ENCODE measurements at regions not wholly inside any gene's neighbourhood (a gene's known extent, or its start where the extent isn't known, plus 50 kb on each side); places are given as distances from the start of the nearest gene placed in this dataset.

DNA sequence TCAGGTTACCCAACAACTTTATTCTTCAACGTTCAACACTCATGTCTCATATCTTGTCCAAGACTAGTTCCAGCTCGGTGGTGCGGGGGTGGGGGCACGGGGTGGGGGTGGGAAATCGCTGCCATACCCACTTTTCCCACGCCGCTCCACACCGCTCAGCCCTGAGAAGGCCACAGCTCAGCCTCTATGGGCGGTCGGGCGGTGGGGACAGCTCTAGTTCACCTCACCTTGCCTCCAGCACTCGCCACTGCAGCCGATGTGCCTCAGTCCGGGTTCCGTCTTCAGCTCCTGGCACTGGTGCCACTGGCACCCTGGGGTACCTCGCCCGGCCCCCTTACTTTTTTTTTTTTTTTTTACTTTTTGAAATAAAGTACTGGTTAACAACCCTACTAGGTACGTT, 522.2 kb downstream of the PCDH19 start:
- in situ Hi-C loops (cut with MboI), result no loop called here
- 64 to 70% methylated on average over 7 to 18 of the region's 18 CpGs for WGBS, 2 experiments (ENCODE audit: low coverage in 1 of 2, low lambda C conversion rate in 2 of 2, missing lambda C conversion rate in 2 of 2)
- H3K9me2 ChIP-seq (ENCODE audit: insufficient read depth), result no peaks in the 10 kb centered on the region
- H3K4me2 ChIP-seq (ENCODE audit: unreplicated experiment), result no peak overlapping the region
- H3K4me1 ChIP-seq (ENCODE audit: insufficient read depth), result no peaks in the 10 kb centered on the region
- DNase-seq, result no peak
- no peaks in the 10 kb centered on the region for H3K9me3 ChIP-seq (ENCODE audit: low read depth)
- no peaks in the 10 kb centered on the region for H3K36me3 ChIP-seq (ENCODE audit: low read depth)
- TF ChIP-seq EZH2 (IDR thresholded peaks at IDR 0.05; ENCODE audit: insufficient read depth, poor library complexity, severe bottlenecking) (no peak), EZH2phosphoT487 (IDR thresholded peaks at IDR 0.05; ENCODE audit: insufficient read depth, low read depth) (no peak)
- H3K9ac ChIP-seq, result no peak overlapping the region
- H3F3A ChIP-seq (ENCODE audit: insufficient read depth), result no peaks in the 10 kb centered on the region
- no peaks in the 10 kb centered on the region for H3K79me2 ChIP-seq (ENCODE audit: insufficient read depth)
- no peaks in the 10 kb centered on the region for H3K27me3 ChIP-seq (replicated peaks; ENCODE audit: insufficient read depth)
- H3K4me3 ChIP-seq, result no peak overlapping the region
- no peak overlapping the region for H2AFZ ChIP-seq
- H4K20me1 ChIP-seq (ENCODE audit: insufficient read depth), result no peaks in the 10 kb centered on the region
- no peak overlapping the region for H3K27ac ChIP-seq

DNA sequence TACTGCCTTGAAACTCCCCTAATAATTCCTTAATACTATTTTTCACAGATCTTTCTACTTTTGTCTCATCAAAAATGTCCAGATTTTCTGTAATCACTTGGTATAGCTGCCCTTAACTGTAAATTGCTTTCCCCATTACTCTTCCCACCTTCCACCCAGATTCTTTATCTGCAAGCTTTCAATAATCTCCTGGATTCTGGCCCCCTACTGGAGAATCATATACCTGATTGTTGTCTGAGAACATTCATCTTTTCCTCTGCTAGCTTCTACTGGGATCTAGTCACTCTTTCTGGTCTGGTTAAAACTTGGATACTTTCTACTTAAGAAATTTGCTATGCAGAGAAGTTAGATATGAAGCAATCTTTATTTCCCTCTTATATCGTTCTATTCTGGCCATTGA, 552.6 kb downstream of the PCDH19 start:
- H3K9me3 ChIP-seq (ENCODE audit: low read depth), result no peaks in the 10 kb centered on the region
- H3K4me2 ChIP-seq (ENCODE audit: unreplicated experiment), result no peak overlapping the region
- no peaks in the 10 kb centered on the region for H3K36me3 ChIP-seq (ENCODE audit: low read depth)
- no peaks in the 10 kb centered on the region for H4K20me1 ChIP-seq (ENCODE audit: insufficient read depth)
- H2AFZ ChIP-seq, result no peak overlapping the region
- no peak for TF ChIP-seq EZH2 (IDR thresholded peaks at IDR 0.05; ENCODE audit: insufficient read depth, poor library complexity, severe bottlenecking)
- TF ChIP-seq EZH2phosphoT487 (IDR thresholded peaks at IDR 0.05; ENCODE audit: insufficient read depth, low read depth), result no peak
- no peaks in the 10 kb centered on the region for H3K4me1 ChIP-seq (ENCODE audit: insufficient read depth)
- no peaks in the 10 kb centered on the region for H3F3A ChIP-seq (ENCODE audit: insufficient read depth)
- no peak overlapping the region for H3K9ac ChIP-seq
- WGBS, 2 experiments (ENCODE audit: low coverage in 1 of 2, low lambda C conversion rate in 2 of 2, missing lambda C conversion rate in 2 of 2), result 6 to 17% methylated on average over 1 of the region's 1 CpG
- no peak overlapping the region for H3K4me3 ChIP-seq
- no peak overlapping the region for H3K27ac ChIP-seq
- DNase-seq, result no peak
- no peaks in the 10 kb centered on the region for H3K27me3 ChIP-seq (replicated peaks; ENCODE audit: insufficient read depth)
- H3K79me2 ChIP-seq (ENCODE audit: insufficient read depth), result no peaks in the 10 kb centered on the region
- in situ Hi-C loops (cut with MboI), result no loop called here
- H3K9me2 ChIP-seq (ENCODE audit: insufficient read depth), result no peaks in the 10 kb centered on the region

DNA sequence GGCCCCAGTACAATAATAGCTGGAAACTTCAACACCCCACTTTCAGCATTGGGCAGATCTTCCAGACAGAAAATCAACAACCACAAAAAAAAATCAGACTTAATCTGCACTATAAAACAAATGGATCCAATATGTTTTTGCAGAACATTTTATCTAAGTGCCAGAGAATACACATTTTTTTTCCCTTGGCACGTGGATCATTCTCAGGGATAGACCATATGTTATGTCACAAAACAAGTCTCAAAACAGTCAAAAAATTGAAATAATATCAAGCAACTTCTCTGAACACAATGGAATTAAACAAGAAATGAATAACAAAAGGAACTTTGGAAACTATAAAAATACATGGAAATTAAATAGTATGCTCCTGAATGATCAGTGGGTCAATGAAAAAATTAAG, 576.3 kb downstream of the PCDH19 start:
- in situ Hi-C loops (cut with MboI), result no loop called here
- Histone ChIP-seq H2AFZ (no peak overlapping the region), H3K27ac (no peak overlapping the region), H3F3A (ENCODE audit: insufficient read depth) (no peaks in the 10 kb centered on the region), H3K9ac (no peak overlapping the region), H3K4me2 (ENCODE audit: unreplicated experiment) (no peak overlapping the region), H3K79me2 (ENCODE audit: insufficient read depth) (no peaks in the 10 kb centered on the region), H3K4me3 (no peak overlapping the region), H3K9me3 (ENCODE audit: low read depth) (no peaks in the 10 kb centered on the region), H3K27me3 (replicated peaks; ENCODE audit: insufficient read depth) (no peaks in the 10 kb centered on the region), H3K4me1 (ENCODE audit: insufficient read depth) (no peaks in the 10 kb centered on the region), H4K20me1 (ENCODE audit: insufficient read depth) (no peaks in the 10 kb centered on the region), H3K36me3 (ENCODE audit: low read depth) (no peaks in the 10 kb centered on the region), H3K9me2 (ENCODE audit: insufficient read depth) (no peaks in the 10 kb centered on the region)
- DNase-seq, result no peak
- TF ChIP-seq EZH2 (IDR thresholded peaks at IDR 0.05; ENCODE audit: insufficient read depth, poor library complexity, severe bottlenecking), result no peak
- TF ChIP-seq EZH2phosphoT487 (IDR thresholded peaks at IDR 0.05; ENCODE audit: insufficient read depth, low read depth), result no peak
- WGBS, 2 experiments (ENCODE audit: low coverage in 1 of 2, low lambda C conversion rate in 2 of 2, missing lambda C conversion rate in 2 of 2), result 0 to 7% methylated on average over 1 of the region's 1 CpG

DNA sequence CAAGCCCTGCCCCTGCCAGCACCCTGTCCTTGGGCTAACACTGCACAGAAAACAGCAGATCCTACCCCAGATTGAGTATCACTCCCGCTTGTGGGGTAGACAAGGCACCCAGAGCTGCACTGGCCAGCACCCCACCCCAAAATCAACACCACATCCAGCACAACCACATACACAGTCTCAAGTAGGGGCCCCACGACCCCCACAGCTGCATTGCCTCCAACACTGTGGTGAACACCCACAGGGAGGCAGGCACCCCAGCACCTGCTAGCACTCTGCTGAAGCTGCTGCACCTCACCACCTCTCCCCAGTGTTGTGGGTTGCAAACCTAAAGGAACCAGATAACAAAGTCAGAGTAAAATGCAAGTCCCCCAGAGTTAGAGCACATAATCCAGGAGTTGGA, 589.9 kb downstream of the PCDH19 start:
- Histone ChIP-seq H4K20me1 (ENCODE audit: insufficient read depth) (no peaks in the 10 kb centered on the region), H3K9me2 (ENCODE audit: insufficient read depth) (no peaks in the 10 kb centered on the region), H3K4me2 (ENCODE audit: unreplicated experiment) (no peak overlapping the region), H3F3A (ENCODE audit: insufficient read depth) (no peaks in the 10 kb centered on the region), H3K79me2 (ENCODE audit: insufficient read depth) (no peaks in the 10 kb centered on the region), H3K4me1 (ENCODE audit: insufficient read depth) (no peaks in the 10 kb centered on the region), H3K27ac (no peak overlapping the region), H3K27me3 (replicated peaks; ENCODE audit: insufficient read depth) (no peaks in the 10 kb centered on the region), H3K9ac (no peak overlapping the region), H2AFZ (no peak overlapping the region), H3K36me3 (ENCODE audit: low read depth) (no peaks in the 10 kb centered on the region), H3K9me3 (ENCODE audit: low read depth) (no peaks in the 10 kb centered on the region), H3K4me3 (no peak overlapping the region)
- no peak for TF ChIP-seq EZH2phosphoT487 (IDR thresholded peaks at IDR 0.05; ENCODE audit: insufficient read depth, low read depth)
- no peak for TF ChIP-seq EZH2 (IDR thresholded peaks at IDR 0.05; ENCODE audit: insufficient read depth, poor library complexity, severe bottlenecking)
- DNase-seq, result no peak
- in situ Hi-C loops (cut with MboI), result no loop called here
- WGBS, 2 experiments (ENCODE audit: low coverage in 1 of 2, low lambda C conversion rate in 2 of 2, missing lambda C conversion rate in 2 of 2), result 0 to 5% methylated on average over 2 of the region's 2 CpGs

DNA sequence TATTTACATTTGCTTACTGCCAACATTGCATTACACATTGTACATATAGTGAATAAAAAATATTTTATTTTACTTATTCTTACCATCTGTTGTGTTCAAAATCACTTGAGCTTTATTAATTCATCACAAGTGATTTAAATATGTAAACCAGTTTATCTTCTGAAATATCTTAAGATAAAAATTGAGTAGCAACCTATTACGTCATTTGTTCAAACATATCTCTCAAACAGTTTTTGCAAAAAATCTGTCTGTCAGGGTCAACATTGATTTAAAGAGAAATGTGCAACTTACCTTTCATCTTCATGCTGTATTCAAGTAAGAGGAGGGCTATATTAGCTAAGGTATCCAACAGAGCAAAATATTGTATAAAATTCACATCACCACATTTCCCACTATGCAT, 610.1 kb downstream of the PCDH19 start:
- no peak for TF ChIP-seq EZH2phosphoT487 (IDR thresholded peaks at IDR 0.05; ENCODE audit: insufficient read depth, low read depth)
- TF ChIP-seq EZH2 (IDR thresholded peaks at IDR 0.05; ENCODE audit: insufficient read depth, poor library complexity, severe bottlenecking), result no peak
- no peak overlapping the region for H3K4me2 ChIP-seq (ENCODE audit: unreplicated experiment)
- no peaks in the 10 kb centered on the region for H4K20me1 ChIP-seq (ENCODE audit: insufficient read depth)
- H3K9me3 ChIP-seq (ENCODE audit: low read depth), result no peaks in the 10 kb centered on the region
- no peaks in the 10 kb centered on the region for H3K27me3 ChIP-seq (replicated peaks; ENCODE audit: insufficient read depth)
- 8 to 43% methylated on average over 1 of the region's 1 CpG for WGBS, 2 experiments (ENCODE audit: low coverage in 1 of 2, low lambda C conversion rate in 2 of 2, missing lambda C conversion rate in 2 of 2)
- H3K9ac ChIP-seq, result no peak overlapping the region
- no peaks in the 10 kb centered on the region for H3K9me2 ChIP-seq (ENCODE audit: insufficient read depth)
- H3F3A ChIP-seq (ENCODE audit: insufficient read depth), result no peaks in the 10 kb centered on the region
- H3K4me1 ChIP-seq (ENCODE audit: insufficient read depth), result no peaks in the 10 kb centered on the region
- in situ Hi-C loops (cut with MboI), result no loop called here
- DNase-seq, result no peak
- H3K79me2 ChIP-seq (ENCODE audit: insufficient read depth), result no peaks in the 10 kb centered on the region
- no peak overlapping the region for H3K4me3 ChIP-seq
- H3K36me3 ChIP-seq (ENCODE audit: low read depth), result no peaks in the 10 kb centered on the region
- H3K27ac ChIP-seq, result no peak overlapping the region
- no peak overlapping the region for H2AFZ ChIP-seq
